GM23338 (cell line): ENCODE measurements at regions not wholly inside any gene's neighbourhood (a gene's known extent, or its start where the extent isn't known, plus 50 kb on each side); places are given as distances from the start of the nearest gene placed in this dataset.

Experiments used
- ATAC-seq: fragments of 200-7000 bp; cut with Tn5 transposase; 3 replicates; pipeline ENCODE4 v1.9.1; 2020
- DNase-seq: peaks from one replicate; pipeline ENCODE4 v3.0.0-alpha.2; 2015; ENCODE audit warnings: low spot score
- H2AFZ ChIP-seq: fragments of 200-600 bp; sonication (generic); 2 replicates; pipeline ENCODE4 v1.8.0; 2016; ENCODE audit warnings: antibody characterized with exemption, mild to moderate bottlenecking, moderate library complexity
- H3F3A ChIP-seq: fragments of 200-600 bp; sonication (generic); replicated peaks from 2 replicates; pipeline ENCODE4 v1.8.0; 2017; ENCODE audit warnings: antibody characterized with exemption, mixed run types, low read depth
- H3K27ac ChIP-seq: fragments of 200-600 bp; sonication (generic); 2 replicates; pipeline ENCODE4 v1.6.1; 2016; ENCODE audit warnings: low read depth
- H3K27me3 ChIP-seq: fragments of 200-600 bp; sonication (generic); 2 replicates; pipeline ENCODE4 v1.8.0; 2016; ENCODE audit warnings: mild to moderate bottlenecking, mixed run types, moderate library complexity; ENCODE audit not compliant: insufficient read depth
- H3K36me3 ChIP-seq: fragments of 200-600 bp; sonication (generic); 2 replicates; pipeline ENCODE4 v1.8.0; 2016; ENCODE audit warnings: mild to moderate bottlenecking; ENCODE audit not compliant: insufficient read depth
- H3K4me1 ChIP-seq: fragments of 200-600 bp; sonication (generic); 2 replicates; pipeline ENCODE4 v1.8.0; 2016; ENCODE audit warnings: mild to moderate bottlenecking, moderate library complexity; ENCODE audit not compliant: insufficient read depth
- H3K4me2 ChIP-seq: fragments of 200-600 bp; sonication (generic); 2 replicates; pipeline ENCODE4 v1.7.1; 2017; ENCODE audit warnings: mixed run types
- H3K4me3 ChIP-seq: fragments of 200-600 bp; sonication (generic); 2 replicates; pipeline ENCODE4 v1.6.1; 2016; ENCODE audit warnings: mixed run types
- H3K79me2 ChIP-seq: fragments of 200-600 bp; sonication (generic); replicated peaks from 2 replicates; pipeline ENCODE4 v1.8.0; 2017; ENCODE audit warnings: mild to moderate bottlenecking; ENCODE audit not compliant: insufficient read depth
- H3K9me2 ChIP-seq: fragments of 200-600 bp; sonication (generic); 2 replicates; pipeline ENCODE4 v1.8.0; 2017; ENCODE audit not compliant: insufficient read depth
- H4K20me1 ChIP-seq: fragments of 200-600 bp; sonication (generic); replicated peaks from 2 replicates; pipeline ENCODE4 v1.8.0; 2017; ENCODE audit warnings: mild to moderate bottlenecking; ENCODE audit not compliant: insufficient read depth
- H3K27ac Mint-ChIP-seq: 2 replicates; pipeline ENCODE4 v1.8.0; 2020; ENCODE audit warnings: inconsistent platforms, mild to moderate bottlenecking, moderate library complexity, mixed read lengths
- H3K27me3 Mint-ChIP-seq: 3 replicates; pipeline ENCODE4 v1.8.0; 2022; ENCODE audit warnings: low read depth, mild to moderate bottlenecking, moderate library complexity, mixed read lengths, inconsistent platforms; ENCODE audit not compliant: insufficient read depth, poor library complexity
- H3K36me3 Mint-ChIP-seq: 3 replicates; pipeline ENCODE4 v1.8.0; 2021; ENCODE audit warnings: low read depth, mild to moderate bottlenecking, inconsistent platforms, moderate library complexity, mixed read lengths
- H3K4me1 Mint-ChIP-seq: 3 replicates; pipeline ENCODE4 v1.8.0; 2020; ENCODE audit warnings: mild to moderate bottlenecking, inconsistent platforms, mixed read lengths
- H3K4me3 Mint-ChIP-seq: 3 replicates; pipeline ENCODE4 v1.8.0; 2021; ENCODE audit warnings: moderate library complexity, mild to moderate bottlenecking, inconsistent platforms, mixed read lengths
- H3K9me3 Mint-ChIP-seq: 3 replicates; pipeline ENCODE4 v1.8.0; 2020; ENCODE audit warnings: moderate library complexity, mild to moderate bottlenecking, inconsistent platforms, mixed read lengths
- CREB1 ChIP-seq: fragments of 250-450 bp; sonication (Bioruptor Pico); IDR thresholded peaks from 2 replicates; pipeline ENCODE4 v1.5.0; 2020; ENCODE audit warnings: low read depth, mild to moderate bottlenecking, moderate library complexity
- EZH2 ChIP-seq: fragments of 200-600 bp; sonication (generic); IDR thresholded peaks from one replicate; pipeline ENCODE4 v1.8.0; 2017; ENCODE audit warnings: antibody characterized with exemption, mild to moderate bottlenecking, low read depth; ENCODE audit not compliant: unreplicated experiment
- EZH2phosphoT487 ChIP-seq: fragments of 200-600 bp; sonication (generic); IDR thresholded peaks from one replicate; pipeline ENCODE4 v1.8.1; 2018; ENCODE audit warnings: antibody characterized with exemption; ENCODE audit not compliant: unreplicated experiment
- JUNB ChIP-seq: IDR thresholded peaks from one replicate; pipeline ENCODE4 v1.6.1; 2016; ENCODE audit warnings: antibody characterized with exemption; ENCODE audit not compliant: unreplicated experiment
- NANOG ChIP-seq: IDR thresholded peaks from 2 replicates; pipeline ENCODE4 v1.6.1; 2016; ENCODE audit warnings: antibody characterized with exemption, borderline replicate concordance
- POLR2AphosphoS5 ChIP-seq: IDR thresholded peaks from 2 replicates; pipeline ENCODE4 v1.6.1; 2016; ENCODE audit warnings: antibody characterized with exemption, low read depth
- REST ChIP-seq: IDR thresholded peaks from one replicate; pipeline ENCODE4 v1.6.1; 2018; ENCODE audit warnings: antibody characterized with exemption; ENCODE audit not compliant: unreplicated experiment
- STAT1 ChIP-seq: IDR thresholded peaks from one replicate; pipeline ENCODE4 v1.6.1; 2016; ENCODE audit warnings: antibody characterized with exemption; ENCODE audit not compliant: unreplicated experiment
- ZNF114 ChIP-seq: fragments of 250-450 bp; sonication (Bioruptor Pico); IDR thresholded peaks from 2 replicates; pipeline ENCODE4 v1.5.0; 2020; ENCODE audit warnings: mild to moderate bottlenecking, moderate library complexity
- ZNF331 ChIP-seq: fragments of 250-450 bp; sonication (Bioruptor Pico); IDR thresholded peaks from 2 replicates; pipeline ENCODE4 v1.5.0; 2020; ENCODE audit warnings: low read depth, mild to moderate bottlenecking, moderate library complexity
- ZNF462 ChIP-seq: fragments of 250-450 bp; sonication (Bioruptor Pico); IDR thresholded peaks from 2 replicates; pipeline ENCODE4 v1.5.0; 2020; ENCODE audit warnings: mild to moderate bottlenecking, moderate library complexity
- TF ChIP-seq, protein P1 (sequence below), 2 experiments: fragments of 200-600 bp in 1 of 2; sonication (generic) in 1 of 2; conservative IDR thresholded peaks; 2 replicates each; pipeline versions ENCODE4 v1.5.1 to v1.6.1; 2016 to 2017; ENCODE audit warnings: antibody characterized with exemption in 2 of 2, low read depth in 2 of 2, mild to moderate bottlenecking in 2 of 2, moderate library complexity in 1 of 2
- TF ChIP-seq, protein P2 (sequence below): IDR thresholded peaks from 2 replicates; pipeline ENCODE4 v1.6.1; 2016; ENCODE audit warnings: antibody characterized with exemption

DNA sequence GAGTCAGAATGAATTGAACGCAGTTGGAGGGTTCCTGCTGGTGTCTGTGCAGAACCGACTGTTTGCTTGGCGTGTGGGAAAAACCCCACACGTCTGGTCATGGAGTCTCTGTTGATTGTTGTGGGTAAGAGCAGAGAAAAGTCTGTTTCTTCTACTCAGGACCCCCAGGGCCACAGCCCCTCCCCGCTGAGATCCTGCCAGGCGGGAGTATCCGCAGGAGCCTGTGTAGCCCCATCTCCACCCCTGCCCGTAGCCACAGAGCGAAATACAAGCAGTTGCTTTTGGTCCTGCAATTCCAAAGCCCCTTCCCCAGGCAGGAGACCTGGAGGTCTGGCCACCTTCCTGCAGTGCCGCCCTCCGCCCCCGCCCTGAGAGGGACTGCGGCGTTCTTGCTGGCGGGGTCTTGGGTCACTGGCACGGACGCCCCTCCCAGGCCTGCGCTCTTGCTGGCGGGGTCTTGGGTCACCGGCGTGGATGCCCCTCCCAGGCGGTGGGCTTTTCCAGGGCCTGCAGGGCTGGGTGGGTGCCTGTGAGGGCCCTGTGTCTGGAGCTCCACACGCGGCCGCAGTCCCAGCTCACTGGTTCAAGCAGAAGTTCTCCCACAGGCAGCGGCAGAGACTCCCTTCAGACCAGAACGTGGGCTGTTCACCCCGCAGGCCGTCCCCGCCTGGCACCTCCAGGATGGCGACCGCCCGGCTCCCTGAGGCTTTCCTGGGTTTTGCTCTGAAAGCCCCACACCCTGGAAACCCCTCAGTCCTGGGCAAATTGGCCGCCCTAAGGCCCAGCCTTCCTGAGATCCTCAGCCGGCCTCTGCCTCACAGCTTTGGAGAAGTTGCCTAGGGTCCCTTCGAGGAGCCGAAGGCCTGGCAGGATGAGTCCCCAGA lies 76.0 kb upstream of the CTDP1 start:
- Histone ChIP-seq H3F3A (no peaks in the 10 kb centered on the region), H3K4me1 (no peaks in the 10 kb centered on the region), H3K27me3 (no peaks in the 10 kb centered on the region), H3K27ac (no peak overlapping the region), H3K9me2 (no peaks in the 10 kb centered on the region), H3K79me2 (no peaks in the 10 kb centered on the region), H2AFZ (no peak overlapping the region), H3K4me2 (no peak overlapping the region), H3K4me3 (no peak overlapping the region), H4K20me1 (no peaks in the 10 kb centered on the region), H3K36me3 (no peaks in the 10 kb centered on the region)
- Mint-ChIP-seq H3K27me3 (peaks cover 4% of the 10 kb centered on the region), H3K4me3 (no peak overlapping the region), H3K4me1 (peaks cover 8% of the 10 kb centered on the region), H3K27ac (no peak overlapping the region), H3K36me3 (no peaks in the 10 kb centered on the region; the same call in 2 of the 3 replicates), H3K9me3 (no peaks in the 10 kb centered on the region)
- no peak for DNase-seq
- no peak for TF ChIP-seq ZNF462
- no peak for TF ChIP-seq POLR2AphosphoS5
- no peak for TF ChIP-seq CREB1 (CRISPR knock-in tag)
- no peak for TF ChIP-seq EZH2
- no peak for TF ChIP-seq REST
- no peak for TF ChIP-seq JUNB
- TF ChIP-seq, protein P1, sequence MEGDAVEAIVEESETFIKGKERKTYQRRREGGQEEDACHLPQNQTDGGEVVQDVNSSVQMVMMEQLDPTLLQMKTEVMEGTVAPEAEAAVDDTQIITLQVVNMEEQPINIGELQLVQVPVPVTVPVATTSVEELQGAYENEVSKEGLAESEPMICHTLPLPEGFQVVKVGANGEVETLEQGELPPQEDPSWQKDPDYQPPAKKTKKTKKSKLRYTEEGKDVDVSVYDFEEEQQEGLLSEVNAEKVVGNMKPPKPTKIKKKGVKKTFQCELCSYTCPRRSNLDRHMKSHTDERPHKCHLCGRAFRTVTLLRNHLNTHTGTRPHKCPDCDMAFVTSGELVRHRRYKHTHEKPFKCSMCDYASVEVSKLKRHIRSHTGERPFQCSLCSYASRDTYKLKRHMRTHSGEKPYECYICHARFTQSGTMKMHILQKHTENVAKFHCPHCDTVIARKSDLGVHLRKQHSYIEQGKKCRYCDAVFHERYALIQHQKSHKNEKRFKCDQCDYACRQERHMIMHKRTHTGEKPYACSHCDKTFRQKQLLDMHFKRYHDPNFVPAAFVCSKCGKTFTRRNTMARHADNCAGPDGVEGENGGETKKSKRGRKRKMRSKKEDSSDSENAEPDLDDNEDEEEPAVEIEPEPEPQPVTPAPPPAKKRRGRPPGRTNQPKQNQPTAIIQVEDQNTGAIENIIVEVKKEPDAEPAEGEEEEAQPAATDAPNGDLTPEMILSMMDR (conservative IDR thresholded peaks at IDR 0.05; ENCODE audit: low read depth in 2 of 2) = no peak
- TF ChIP-seq STAT1 = no peak
- no peak for TF ChIP-seq ZNF331
- no peak for TF ChIP-seq NANOG
- TF ChIP-seq EZH2phosphoT487 = no peak
- no peak for TF ChIP-seq ZNF114 (CRISPR knock-in tag)
- TF ChIP-seq, protein P2, sequence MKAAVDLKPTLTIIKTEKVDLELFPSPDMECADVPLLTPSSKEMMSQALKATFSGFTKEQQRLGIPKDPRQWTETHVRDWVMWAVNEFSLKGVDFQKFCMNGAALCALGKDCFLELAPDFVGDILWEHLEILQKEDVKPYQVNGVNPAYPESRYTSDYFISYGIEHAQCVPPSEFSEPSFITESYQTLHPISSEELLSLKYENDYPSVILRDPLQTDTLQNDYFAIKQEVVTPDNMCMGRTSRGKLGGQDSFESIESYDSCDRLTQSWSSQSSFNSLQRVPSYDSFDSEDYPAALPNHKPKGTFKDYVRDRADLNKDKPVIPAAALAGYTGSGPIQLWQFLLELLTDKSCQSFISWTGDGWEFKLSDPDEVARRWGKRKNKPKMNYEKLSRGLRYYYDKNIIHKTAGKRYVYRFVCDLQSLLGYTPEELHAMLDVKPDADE = no peak
- no peak for ATAC-seq
